Stomach (tissue), 4 donors: ENCODE measurements at regions not wholly inside any gene's neighbourhood (a gene's known extent, or its start where the extent isn't known, plus 50 kb on each side); places are given as distances from the start of the nearest gene placed in this dataset.

Source experiments
- CTCF ChIP-seq, 7 experiments: fragments of 450-650 bp in 4 of 7; fragments of 200-600 bp in 3 of 7; sonication (generic) in 3 of 7; IDR thresholded peaks; one replicate each; pipeline ENCODE4 v1.5.1; 2016 to 2019; ENCODE audit warnings: antibody characterized with exemption in 7 of 7, control low read depth in 2 of 7, mild to moderate bottlenecking in 1 of 7
- POLR2A ChIP-seq, 4 donors: fragments of 450-650 bp; IDR thresholded peaks; one replicate each; pipeline ENCODE4 v1.6.1; 2016; ENCODE audit warnings: antibody characterized with exemption in 4 of 4, control low read depth in 2 of 4, mild to moderate bottlenecking in 1 of 4, moderate library complexity in 1 of 4

GRCh38 chr7:114821030-114821900 is 100.6 kb upstream of the MDFIC start:
- TF ChIP-seq POLR2A (IDR thresholded peaks at IDR 0.05) = no peak
- TF ChIP-seq CTCF (IDR thresholded peaks at IDR 0.05) = no peak
